ENCODE measurements at regions not wholly inside any gene's neighbourhood (a gene's known extent, or its start where the extent isn't known, plus 50 kb on each side); places are given as distances from the start of the nearest gene placed in this dataset.

DNA sequence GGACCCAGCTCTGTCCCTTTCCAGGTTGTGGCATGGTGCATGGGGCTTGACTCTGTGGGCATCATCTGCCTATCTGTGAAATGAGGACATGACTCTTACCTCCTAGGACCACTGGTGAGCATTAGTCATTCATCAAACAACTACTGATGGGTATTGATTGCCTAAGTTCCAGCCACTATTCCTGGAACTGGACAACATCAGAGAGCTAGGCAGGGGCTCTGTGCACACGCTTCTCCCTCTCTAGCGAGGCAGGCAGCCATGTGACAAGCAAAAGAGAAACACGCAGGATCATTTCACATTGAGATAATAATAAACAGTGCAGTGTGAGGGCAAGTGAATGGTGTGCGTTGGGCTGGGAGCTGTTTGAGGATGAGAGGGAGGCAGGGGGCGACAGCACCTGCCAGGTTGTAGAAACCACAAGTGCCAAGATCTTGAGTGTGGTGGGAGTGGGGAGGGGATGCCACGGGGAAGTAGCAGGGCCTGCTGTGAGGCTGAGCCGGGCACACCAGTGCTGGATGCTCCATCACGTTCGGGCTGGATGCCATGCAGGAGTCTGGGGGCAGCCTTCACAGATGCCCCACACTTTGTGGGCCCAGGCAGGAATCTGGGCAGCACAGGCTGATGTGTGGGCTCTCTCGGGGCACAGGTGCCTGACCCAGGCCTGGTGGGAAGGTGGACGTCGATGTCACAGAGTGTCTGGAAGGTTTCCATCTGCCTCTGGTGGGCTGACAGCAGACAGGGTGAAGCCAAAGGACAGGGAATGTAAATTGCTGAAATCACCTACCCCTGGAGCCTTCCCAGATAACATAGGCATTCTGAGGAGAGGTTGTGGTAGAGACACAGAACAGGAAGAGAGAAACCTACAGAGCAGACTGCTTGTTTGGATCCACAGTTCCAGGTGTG lies 405.5 kb downstream of the RPS24 start:
- TF ChIP-seq, protein P1, sequence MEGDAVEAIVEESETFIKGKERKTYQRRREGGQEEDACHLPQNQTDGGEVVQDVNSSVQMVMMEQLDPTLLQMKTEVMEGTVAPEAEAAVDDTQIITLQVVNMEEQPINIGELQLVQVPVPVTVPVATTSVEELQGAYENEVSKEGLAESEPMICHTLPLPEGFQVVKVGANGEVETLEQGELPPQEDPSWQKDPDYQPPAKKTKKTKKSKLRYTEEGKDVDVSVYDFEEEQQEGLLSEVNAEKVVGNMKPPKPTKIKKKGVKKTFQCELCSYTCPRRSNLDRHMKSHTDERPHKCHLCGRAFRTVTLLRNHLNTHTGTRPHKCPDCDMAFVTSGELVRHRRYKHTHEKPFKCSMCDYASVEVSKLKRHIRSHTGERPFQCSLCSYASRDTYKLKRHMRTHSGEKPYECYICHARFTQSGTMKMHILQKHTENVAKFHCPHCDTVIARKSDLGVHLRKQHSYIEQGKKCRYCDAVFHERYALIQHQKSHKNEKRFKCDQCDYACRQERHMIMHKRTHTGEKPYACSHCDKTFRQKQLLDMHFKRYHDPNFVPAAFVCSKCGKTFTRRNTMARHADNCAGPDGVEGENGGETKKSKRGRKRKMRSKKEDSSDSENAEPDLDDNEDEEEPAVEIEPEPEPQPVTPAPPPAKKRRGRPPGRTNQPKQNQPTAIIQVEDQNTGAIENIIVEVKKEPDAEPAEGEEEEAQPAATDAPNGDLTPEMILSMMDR (IDR thresholded peaks at IDR 0.05) = no peak
- TF ChIP-seq POLR2A (IDR thresholded peaks at IDR 0.05) = no peak
